HCT116 (cell line): ENCODE measurements at regions not wholly inside any gene's neighbourhood (a gene's known extent, or its start where the extent isn't known, plus 50 kb on each side); places are given as distances from the start of the nearest gene placed in this dataset.

Experiments used
- ATAC-seq: fragments of 200-7000 bp; cut with Tn5 transposase; 2 replicates; pipeline ENCODE4 v1.9.1; 2020; ENCODE audit warnings: mild to moderate bottlenecking, moderate library complexity
- BruUV-seq: library from RNA; stranded (reverse); fragments of 400-500 nt; replicated peaks from 2 replicates; lab custom pipeline; 2021; lab: Mats Ljungman, UMichigan
- CTCF ChIA-PET: fragments of 300-600 bp; sonication (Branson Sonifier 250); formaldehyde crosslinking; loops from one replicate; lab custom pipeline; 2021; ENCODE audit warnings: antibody characterized with exemption; lab: Charles Lee
- POLR2A ChIA-PET: fragments of 300-600, 350-600 bp; sonication (Branson Sonifier 250); formaldehyde crosslinking; loops from one replicate; lab custom pipeline; 2021; ENCODE audit warnings: antibody characterized with exemption; lab: Charles Lee
- RAD21 ChIA-PET, 2 experiments: fragments of 300-600 bp; sonication (Branson Sonifier 250); formaldehyde crosslinking; loops; one replicate each; lab custom pipeline; 2023; ENCODE audit warnings: low total read pairs in 2 of 2; ENCODE audit not compliant: uncharacterized antibody in 2 of 2, unreplicated experiment in 2 of 2, low non-redundant PET in 1 of 2; lab: Charles Lee
- DNase-seq: peaks from one replicate; pipeline ENCODE4 v3.0.0-alpha.2; 2010; ENCODE audit warnings: low read depth, low spot score
- H2AFZ ChIP-seq: fragments of 200-600 bp; shearing (Covaris generic), sonication (generic); 2 replicates; pipeline ENCODE4 v1.6.1; 2017; ENCODE audit warnings: low read depth, mixed run types, mixed read lengths, antibody characterized with exemption, low read length; ENCODE audit not compliant: poor library complexity, severe bottlenecking
- H3K27ac ChIP-seq: 2 replicates; pipeline ENCODE4 v1.5.1; 2012; ENCODE audit warnings: low read depth, low read length
- H3K27me3 ChIP-seq: fragments of 200-600 bp; sonication (generic); 2 replicates; pipeline ENCODE4 v1.6.1; 2016; ENCODE audit warnings: mixed run types, low read length, mixed read lengths; ENCODE audit not compliant: insufficient read depth
- H3K36me3 ChIP-seq, 2 experiments: fragments of 200-500 bp in 1 of 2; fragments of 200-600 bp in 1 of 2; sonication (Bioruptor generic) in 1 of 2; sonication (generic) in 1 of 2; 2 replicates each; pipeline versions ENCODE4 v1.5.1 to v1.6.1; 2014 to 2016; ENCODE audit warnings: low read length in 2 of 2, inconsistent platforms in 1 of 2, mixed read lengths in 1 of 2, mixed run types in 1 of 2; ENCODE audit not compliant: insufficient read depth in 2 of 2, control insufficient read depth in 1 of 2
- H3K4me1 ChIP-seq, 2 experiments: fragments of 200-600 bp in 1 of 2; sonication (generic) in 1 of 2; 2 replicates each; pipeline versions ENCODE4 v1.5.1 to v1.6.1; 2012 to 2017; ENCODE audit warnings: low read length in 2 of 2, inconsistent platforms in 1 of 2, mild to moderate bottlenecking in 1 of 2, mixed read lengths in 1 of 2, mixed run types in 1 of 2, moderate library complexity in 1 of 2; ENCODE audit not compliant: insufficient read depth in 2 of 2, control insufficient read depth in 1 of 2
- H3K4me2 ChIP-seq: fragments of 200-600 bp; sonication (generic); 2 replicates; pipeline ENCODE4 v1.6.1; 2017; ENCODE audit warnings: mixed run types, low read length, mixed read lengths
- H3K4me3 ChIP-seq, 2 experiments: fragments of 200-600 bp in 1 of 2; sonication (generic) in 1 of 2; replicated peaks in 1 of 2; 2 replicates each; pipeline ENCODE4 v1.5.1; 2011 to 2016; ENCODE audit warnings: low read length in 2 of 2, control low read depth in 1 of 2, low read depth in 1 of 2, mild to moderate bottlenecking in 1 of 2, mixed read lengths in 1 of 2, mixed run types in 1 of 2
- H3K79me2 ChIP-seq: fragments of 200-600 bp; sonication (generic); 2 replicates; pipeline ENCODE4 v1.6.1; 2017; ENCODE audit warnings: mild to moderate bottlenecking, mixed run types, low read length, moderate library complexity, mixed read lengths; ENCODE audit not compliant: insufficient read depth
- H3K9ac ChIP-seq: fragments of 200-600 bp; sonication (generic); 2 replicates; pipeline ENCODE4 v1.6.1; 2016; ENCODE audit warnings: low read length, mixed read lengths
- H3K9me2 ChIP-seq: fragments of 200-600 bp; sonication (generic), shearing (Covaris generic); 2 replicates; pipeline ENCODE4 v1.6.1; 2017; ENCODE audit warnings: mixed run types, mild to moderate bottlenecking, moderate library complexity; ENCODE audit not compliant: insufficient read depth
- H3K9me3 ChIP-seq, 2 experiments: fragments of 200-500 bp in 1 of 2; fragments of 200-600 bp in 1 of 2; sonication (Bioruptor generic) in 1 of 2; sonication (generic) in 1 of 2; 2 replicates each; pipeline ENCODE4 v1.6.1; 2014 to 2017; ENCODE audit warnings: low read length in 2 of 2, mixed read lengths in 2 of 2, inconsistent platforms in 1 of 2, low read depth in 1 of 2, mild to moderate bottlenecking in 1 of 2, mixed run types in 1 of 2, moderate library complexity in 1 of 2; ENCODE audit not compliant: control insufficient read depth in 1 of 2, insufficient read depth in 1 of 2
- H4K20me1 ChIP-seq: fragments of 200-600 bp; sonication (generic), shearing (Covaris generic); 2 replicates; pipeline ENCODE4 v1.6.1; 2017; ENCODE audit warnings: mixed run types, mild to moderate bottlenecking, moderate library complexity; ENCODE audit not compliant: insufficient read depth
- CTCF ChIP-seq, 3 experiments: fragments of 200-600 bp in 1 of 3; sonication (generic) in 1 of 3; IDR thresholded peaks in 2 of 3; conservative IDR thresholded peaks in 1 of 3; 2 replicates each; pipeline ENCODE4 v1.5.1; 2012 to 2017; ENCODE audit warnings: low read depth in 2 of 3, low read length in 2 of 3, antibody characterized with exemption in 1 of 3, borderline replicate concordance in 1 of 3, control low read depth in 1 of 3, mild to moderate bottlenecking in 1 of 3, mixed read lengths in 1 of 3, mixed run types in 1 of 3, moderate library complexity in 1 of 3; ENCODE audit not compliant: insufficient read depth in 1 of 3
- EZH2phosphoT487 ChIP-seq: fragments of 200-600 bp; IDR thresholded peaks from 2 replicates; pipeline ENCODE4 v1.6.1; 2018; ENCODE audit warnings: antibody characterized with exemption, borderline replicate concordance
- FOSL1 ChIP-seq: IDR thresholded peaks from 2 replicates; pipeline ENCODE4 v1.6.1; 2012; ENCODE audit warnings: low read depth
- POLR2A ChIP-seq: IDR thresholded peaks from 2 replicates; pipeline ENCODE4 v1.7.0; 2011; ENCODE audit warnings: borderline replicate concordance; ENCODE audit not compliant: insufficient read depth, insufficient read length; ENCODE audit errors: extremely low read depth
- POLR2AphosphoS5 ChIP-seq: IDR thresholded peaks from 2 replicates; pipeline ENCODE4 v1.6.1; 2011; ENCODE audit warnings: mild to moderate bottlenecking, low read depth, low read length, moderate library complexity
- RAD21 ChIP-seq: IDR thresholded peaks from 2 replicates; pipeline ENCODE4 v1.6.1; 2012; ENCODE audit warnings: low read depth, mild to moderate bottlenecking
- SP1 ChIP-seq: IDR thresholded peaks from 2 replicates; pipeline ENCODE4 v1.6.1; 2012; ENCODE audit warnings: low read depth
- ZFX ChIP-seq: fragments of 450-650 bp; IDR thresholded peaks from 2 replicates; pipeline ENCODE4 v1.6.1; 2017
- intact Hi-C: fragments of 100-400 bp; cut with micrococcal nuclease; formaldehyde crosslinking; loops from 2 replicates; pipeline ENCODE4 v1.10.0; 2022
- TF ChIP-seq, protein P1 (sequence below): IDR thresholded peaks from 2 replicates; pipeline ENCODE4 v1.6.1; 2012; ENCODE audit warnings: low read depth

DNA sequence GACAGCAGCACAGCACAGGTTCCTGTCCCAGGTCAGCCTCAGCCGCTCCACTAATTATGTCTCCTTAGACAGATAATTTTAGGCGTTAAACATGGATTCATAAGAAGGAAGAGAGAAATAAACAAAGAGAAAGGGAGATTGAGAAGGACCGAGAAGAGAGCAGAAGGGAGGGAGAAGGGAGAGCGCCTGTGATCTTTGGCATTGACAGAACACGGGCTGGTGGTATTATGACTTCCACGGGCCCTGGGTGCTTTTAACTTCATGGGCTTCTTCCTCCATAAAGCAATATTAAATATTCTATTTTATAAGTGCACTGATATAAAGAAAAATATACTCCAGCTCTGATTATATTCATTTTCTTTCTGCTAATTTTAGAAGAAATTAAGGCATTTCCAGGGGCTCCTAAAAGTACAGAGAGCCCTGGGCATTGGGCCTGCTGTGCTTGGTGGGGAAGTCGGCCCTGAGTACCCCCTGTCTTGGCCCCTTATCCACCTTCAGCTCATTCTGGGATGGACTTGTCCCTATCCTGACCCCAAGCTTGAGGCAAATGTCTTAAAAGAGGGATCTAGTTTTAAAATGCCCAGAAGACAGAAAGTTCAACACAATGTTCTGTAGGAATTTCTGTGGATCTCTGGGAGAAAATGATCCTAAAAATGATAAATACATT, 135.3 kb downstream of the MEX3B start:
- no peaks in the 10 kb centered on the region for H3K36me3 ChIP-seq
- H3K9me3 ChIP-seq = no peaks in the 10 kb centered on the region
- intact Hi-C loops = no loop called here
- no peak overlapping the region for H3K9ac ChIP-seq
- no peak overlapping the region for H3K4me3 ChIP-seq
- no peak overlapping the region for H3K27ac ChIP-seq
- ChIA-PET POLR2A (no interaction called here), CTCF (no interaction called here), RAD21 (no interaction called here)
- no peak for TF ChIP-seq EZH2phosphoT487
- TF ChIP-seq SP1 = no peak
- no peak for TF ChIP-seq RAD21
- no peak for TF ChIP-seq CTCF (IDR thresholded peaks at IDR 0.05 in 2 of 3, conservative IDR thresholded peaks at IDR 0.05 in 1 of 3; ENCODE audit: borderline replicate concordance in 1 of 3, insufficient read depth in 1 of 3, low read depth in 2 of 3, low read length in 2 of 3)
- no peak for TF ChIP-seq ZFX
- DNase-seq (no peak), ATAC-seq (no peak)
- no peak overlapping the region for H3K4me2 ChIP-seq
- no TSS peak for BruUV-seq
- peaks cover 32% of the 10 kb centered on the region for H3K27me3 ChIP-seq
- H4K20me1 ChIP-seq = no peaks in the 10 kb centered on the region
- H3K9me2 ChIP-seq = no peaks in the 10 kb centered on the region
- H2AFZ ChIP-seq = no peak overlapping the region
- H3K4me1 ChIP-seq = no peaks in the 10 kb centered on the region
- no peaks in the 10 kb centered on the region for H3K79me2 ChIP-seq

GRCh38 chr15:81909011-81909358, 136.8 kb downstream of the MEX3B start:
- ChIA-PET POLR2A (no interaction called here), CTCF (no interaction called here), RAD21 (no interaction called here)
- Histone ChIP-seq H2AFZ (no peak overlapping the region), H3K36me3 (no peaks in the 10 kb centered on the region), H4K20me1 (no peaks in the 10 kb centered on the region), H3K27ac (no peak overlapping the region), H3K27me3 (peaks cover 32% of the 10 kb centered on the region), H3K9ac (no peak overlapping the region), H3K9me2 (no peaks in the 10 kb centered on the region), H3K4me3 (no peak overlapping the region), H3K79me2 (no peaks in the 10 kb centered on the region), H3K9me3 (no peaks in the 10 kb centered on the region), H3K4me1 (no peaks in the 10 kb centered on the region), H3K4me2 (no peak overlapping the region)
- TF ChIP-seq POLR2AphosphoS5 = no peak
- TF ChIP-seq RAD21 = no peak
- no peak for TF ChIP-seq FOSL1
- TF ChIP-seq, protein P1, sequence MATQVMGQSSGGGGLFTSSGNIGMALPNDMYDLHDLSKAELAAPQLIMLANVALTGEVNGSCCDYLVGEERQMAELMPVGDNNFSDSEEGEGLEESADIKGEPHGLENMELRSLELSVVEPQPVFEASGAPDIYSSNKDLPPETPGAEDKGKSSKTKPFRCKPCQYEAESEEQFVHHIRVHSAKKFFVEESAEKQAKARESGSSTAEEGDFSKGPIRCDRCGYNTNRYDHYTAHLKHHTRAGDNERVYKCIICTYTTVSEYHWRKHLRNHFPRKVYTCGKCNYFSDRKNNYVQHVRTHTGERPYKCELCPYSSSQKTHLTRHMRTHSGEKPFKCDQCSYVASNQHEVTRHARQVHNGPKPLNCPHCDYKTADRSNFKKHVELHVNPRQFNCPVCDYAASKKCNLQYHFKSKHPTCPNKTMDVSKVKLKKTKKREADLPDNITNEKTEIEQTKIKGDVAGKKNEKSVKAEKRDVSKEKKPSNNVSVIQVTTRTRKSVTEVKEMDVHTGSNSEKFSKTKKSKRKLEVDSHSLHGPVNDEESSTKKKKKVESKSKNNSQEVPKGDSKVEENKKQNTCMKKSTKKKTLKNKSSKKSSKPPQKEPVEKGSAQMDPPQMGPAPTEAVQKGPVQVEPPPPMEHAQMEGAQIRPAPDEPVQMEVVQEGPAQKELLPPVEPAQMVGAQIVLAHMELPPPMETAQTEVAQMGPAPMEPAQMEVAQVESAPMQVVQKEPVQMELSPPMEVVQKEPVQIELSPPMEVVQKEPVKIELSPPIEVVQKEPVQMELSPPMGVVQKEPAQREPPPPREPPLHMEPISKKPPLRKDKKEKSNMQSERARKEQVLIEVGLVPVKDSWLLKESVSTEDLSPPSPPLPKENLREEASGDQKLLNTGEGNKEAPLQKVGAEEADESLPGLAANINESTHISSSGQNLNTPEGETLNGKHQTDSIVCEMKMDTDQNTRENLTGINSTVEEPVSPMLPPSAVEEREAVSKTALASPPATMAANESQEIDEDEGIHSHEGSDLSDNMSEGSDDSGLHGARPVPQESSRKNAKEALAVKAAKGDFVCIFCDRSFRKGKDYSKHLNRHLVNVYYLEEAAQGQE = no peak
- no peak for TF ChIP-seq ZFX
- TF ChIP-seq SP1 = no peak
- TF ChIP-seq POLR2A = no peak
- ATAC-seq (no peak), DNase-seq (no peak)
- intact Hi-C loops = no loop called here
- BruUV-seq = no TSS peak
